ENCODE measurements at regions not wholly inside any gene's neighbourhood (a gene's known extent, or its start where the extent isn't known, plus 50 kb on each side); places are given as distances from the start of the nearest gene placed in this dataset.
"Not testable (repeated sequence)": the region's sequence is repeated elsewhere in the genome, so short reads cannot be mapped to it uniquely, and the experiment has no call there.

DNA sequence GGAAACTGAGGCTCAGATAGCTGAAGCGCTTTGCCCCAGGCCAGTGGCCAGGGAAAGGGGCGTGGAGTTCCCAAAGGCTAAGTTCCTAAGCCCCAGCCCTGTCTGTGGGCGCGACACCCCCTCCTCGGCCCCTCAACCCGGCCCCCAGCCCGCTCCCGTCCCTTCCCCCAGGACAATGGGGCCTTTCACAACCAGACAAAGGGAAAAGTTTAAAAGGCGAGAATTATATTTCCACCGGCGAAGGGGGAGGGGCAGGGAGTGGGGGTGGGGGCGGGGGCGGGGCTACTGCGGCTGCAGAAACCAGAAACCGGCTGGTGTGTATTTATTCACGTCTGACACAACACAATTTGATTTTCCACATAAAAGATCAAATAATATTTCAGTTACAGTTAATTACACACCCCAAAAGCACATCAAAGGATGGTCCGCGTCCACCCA is 192.1 kb downstream of the MN1 start:
- Mint-ChIP-seq H3K27me3 (peaks cover 32% of the 10 kb centered on the region), H3K27ac (no peak overlapping the region), H3K9me3 (no peaks in the 10 kb centered on the region), H3K4me3 (no peak overlapping the region), H3K4me1 (ENCODE audit: low read depth) (no peaks in the 10 kb centered on the region), H3K36me3 (ENCODE audit: low read depth) (no peaks in the 10 kb centered on the region)
- DNase-seq, result no peak

DNA sequence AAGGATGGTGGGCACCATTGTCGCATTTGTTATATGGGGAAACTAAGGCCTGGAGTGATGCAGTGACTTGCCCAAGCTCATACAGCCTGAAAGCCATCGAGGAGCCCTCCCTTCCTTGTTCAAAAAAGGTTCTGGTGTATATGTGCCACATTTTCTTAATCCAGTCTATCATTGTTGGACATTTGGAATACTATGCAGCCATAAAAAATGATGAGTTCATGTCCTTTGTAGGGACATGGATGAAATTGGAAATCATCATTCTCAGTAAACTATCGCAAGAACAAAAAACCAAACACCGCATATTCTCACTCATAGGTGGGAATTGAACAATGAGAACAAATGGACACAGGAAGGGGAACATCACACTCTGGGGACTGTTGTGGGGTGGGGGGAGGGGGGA is 191.4 kb downstream of the MN1 start:
- H3K4me3 Mint-ChIP-seq; H3K36me3 Mint-ChIP-seq (ENCODE audit: low read depth); H3K4me1 Mint-ChIP-seq (ENCODE audit: low read depth); DNase-seq; H3K27ac Mint-ChIP-seq; H3K9me3 Mint-ChIP-seq: not testable (repeated sequence)
- H3K27me3 Mint-ChIP-seq, result peaks cover 37% of the 10 kb centered on the region

DNA sequence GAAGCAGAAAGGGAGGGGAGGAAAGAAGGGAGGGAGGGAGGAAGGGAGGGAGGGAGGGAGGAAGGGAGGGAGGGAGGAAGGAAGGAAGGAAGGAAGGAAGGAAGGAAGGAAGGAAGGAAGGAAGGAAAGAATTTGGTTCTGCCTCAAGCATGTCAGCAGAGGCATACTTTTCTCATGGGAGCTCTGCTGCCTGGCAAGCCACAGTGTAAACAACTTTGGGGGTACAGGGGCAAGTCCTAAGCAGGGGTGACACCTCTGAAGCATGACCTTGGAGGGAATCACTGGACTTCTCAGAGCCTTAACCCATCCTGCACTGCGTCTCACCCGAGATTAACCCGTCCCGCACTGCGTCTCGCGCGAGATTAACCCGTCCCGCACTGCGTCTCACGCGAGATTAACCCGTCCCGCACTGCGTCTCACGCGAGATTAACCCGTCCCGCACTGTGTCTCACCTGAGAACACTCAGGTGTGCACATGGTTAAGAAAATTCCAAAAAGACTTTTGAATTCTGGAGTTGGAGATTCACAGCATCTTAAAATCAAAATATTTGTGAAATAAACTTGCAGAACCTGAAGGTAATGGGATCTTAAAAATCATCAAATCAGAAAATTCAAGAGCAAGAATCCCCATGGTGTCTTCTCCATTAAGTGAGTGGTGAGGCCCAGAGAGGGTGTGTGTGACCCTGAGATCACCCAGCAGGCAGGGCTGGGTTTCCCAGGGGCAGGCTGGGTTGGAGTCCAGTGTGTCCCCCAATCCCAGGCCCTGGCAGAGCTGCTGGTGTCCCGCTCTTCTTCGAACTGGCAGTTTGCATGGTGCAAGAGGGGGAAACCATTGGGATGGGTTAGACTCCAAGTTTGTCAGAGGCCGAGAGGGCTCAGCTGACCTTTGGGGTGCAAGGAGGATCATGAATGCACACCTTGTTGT is 190.4 kb downstream of the MN1 start:
- Mint-ChIP-seq H3K27me3 (peaks cover 47% of the 10 kb centered on the region), H3K9me3 (no peaks in the 10 kb centered on the region), H3K4me1 (ENCODE audit: low read depth) (no peaks in the 10 kb centered on the region)

DNA sequence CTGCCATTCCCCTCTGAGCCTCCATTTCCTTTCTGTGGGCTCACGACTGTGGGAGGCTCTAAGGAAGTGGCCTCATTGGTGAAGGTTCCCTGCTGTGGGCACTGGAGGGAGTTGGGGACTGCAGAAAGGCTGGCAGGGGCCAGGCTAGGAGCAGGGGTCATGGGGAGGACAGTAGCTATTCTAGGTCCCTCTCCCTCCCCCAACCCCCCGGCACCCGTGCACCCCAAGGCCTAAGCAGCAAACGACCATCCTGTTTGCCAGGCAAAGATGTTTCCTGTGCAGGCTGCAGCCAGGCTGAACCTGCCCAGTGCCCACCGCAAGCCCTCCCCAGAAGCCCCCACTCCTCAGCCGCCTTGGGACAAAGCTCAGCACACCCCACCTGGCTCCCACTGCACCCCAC is 189.4 kb downstream of the MN1 start:
- no peak overlapping the region for H3K27ac Mint-ChIP-seq
- DNase-seq, result no peak
- H3K27me3 Mint-ChIP-seq, result peaks cover 48% of the 10 kb centered on the region
- H3K4me1 Mint-ChIP-seq (ENCODE audit: low read depth), result no peaks in the 10 kb centered on the region
- H3K36me3 Mint-ChIP-seq (ENCODE audit: low read depth), result no peaks in the 10 kb centered on the region
- no peaks in the 10 kb centered on the region for H3K9me3 Mint-ChIP-seq
- H3K4me3 Mint-ChIP-seq, result no peak overlapping the region

More for the DNA sequence above, 190.4 kb downstream of the MN1 start:
- Mint-ChIP-seq H3K27ac (no peak overlapping the region), H3K36me3 (ENCODE audit: low read depth) (no peaks in the 10 kb centered on the region), H3K4me3 (no peak overlapping the region)
- no peak for DNase-seq

DNA sequence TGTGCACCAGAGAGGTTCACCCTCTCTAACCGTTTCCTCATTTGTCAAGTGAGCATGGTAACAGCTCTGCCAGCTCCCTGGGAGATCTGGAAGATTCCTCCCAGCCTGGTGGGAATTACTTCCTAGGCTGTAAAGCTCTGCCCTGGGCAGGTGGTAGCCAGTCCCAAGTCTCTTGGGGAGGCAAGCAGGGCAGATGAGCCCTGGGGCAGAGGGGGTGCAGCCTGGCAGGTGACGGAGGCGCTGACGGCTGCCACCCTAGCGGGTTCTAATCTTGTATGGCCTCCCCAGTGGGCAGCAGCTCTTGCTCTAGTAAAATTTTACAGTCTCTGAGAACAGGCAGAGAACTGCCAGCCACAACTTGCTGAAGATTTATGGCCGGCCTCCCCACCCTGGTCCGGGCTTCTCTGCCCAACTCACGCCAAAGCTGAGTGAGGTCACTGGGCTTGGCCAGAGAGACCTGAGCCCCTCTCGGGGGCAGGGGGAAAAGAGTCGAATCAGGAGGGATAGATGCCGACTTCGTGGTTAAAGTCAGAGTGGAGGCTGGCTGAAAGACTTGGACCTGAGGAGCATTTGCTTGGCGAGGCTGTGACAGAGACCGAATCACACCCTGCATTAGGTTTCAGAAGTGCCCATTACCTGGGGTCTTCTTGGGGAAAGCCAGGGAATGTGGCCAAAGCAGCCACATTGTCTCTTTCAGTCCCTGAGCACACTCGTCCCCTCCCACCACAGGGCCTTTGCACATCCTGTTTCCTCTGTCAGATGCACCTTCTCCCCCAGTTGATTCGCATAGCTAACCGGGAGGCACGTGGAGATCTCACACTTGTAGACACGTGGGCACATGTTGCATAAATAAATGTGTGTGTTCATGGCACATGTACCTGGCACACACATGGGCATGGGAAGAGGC is 188.2 kb downstream of the MN1 start:
- Mint-ChIP-seq H3K9me3 (no peaks in the 10 kb centered on the region), H3K4me1 (ENCODE audit: low read depth) (no peaks in the 10 kb centered on the region)
- DNase-seq, result no peak

DNA sequence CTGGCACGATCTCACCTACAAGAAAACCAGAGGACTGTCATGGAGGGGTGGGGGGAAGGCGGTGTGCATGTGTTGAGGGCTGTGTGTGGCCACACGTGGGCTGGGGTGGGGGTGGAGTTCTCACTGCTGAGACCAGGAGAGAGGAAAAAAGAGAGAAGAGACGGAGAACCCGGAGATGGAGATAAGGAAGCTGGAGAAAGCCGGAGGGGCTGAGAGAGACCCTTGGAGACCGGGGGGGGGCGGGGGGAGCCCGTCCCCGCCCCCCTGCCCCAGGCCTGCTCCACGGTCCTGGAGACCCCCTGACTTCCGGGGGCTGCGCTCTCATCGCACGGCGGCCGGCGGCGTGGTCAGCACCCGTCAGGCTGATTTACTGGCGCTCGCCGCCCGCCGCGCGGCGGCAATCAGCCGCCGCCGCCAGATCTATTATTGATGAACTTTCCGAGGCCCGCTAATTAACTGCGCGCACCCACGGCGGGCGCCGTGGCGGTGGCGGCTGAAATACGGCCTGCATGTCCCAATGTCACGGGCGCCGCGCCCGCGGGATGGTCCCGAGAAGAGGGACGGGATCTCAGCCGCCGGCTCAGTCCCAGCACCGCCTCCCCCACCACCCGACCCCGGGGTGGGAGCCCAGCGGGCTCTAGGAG is 187.4 kb downstream of the MN1 start:
- no peaks in the 10 kb centered on the region for H3K9me3 Mint-ChIP-seq
- no peaks in the 10 kb centered on the region for H3K36me3 Mint-ChIP-seq (ENCODE audit: low read depth)
- H3K27ac Mint-ChIP-seq, result no peak overlapping the region
- no peak for DNase-seq
- peaks cover 44% of the 10 kb centered on the region for H3K27me3 Mint-ChIP-seq
- no peak overlapping the region for H3K4me3 Mint-ChIP-seq
- H3K4me1 Mint-ChIP-seq (ENCODE audit: low read depth), result no peaks in the 10 kb centered on the region

More for the DNA sequence above, 188.2 kb downstream of the MN1 start:
- no peak overlapping the region for H3K4me3 Mint-ChIP-seq
- H3K27ac Mint-ChIP-seq, result no peak overlapping the region
- H3K36me3 Mint-ChIP-seq (ENCODE audit: low read depth), result no peaks in the 10 kb centered on the region
- H3K27me3 Mint-ChIP-seq, result peaks cover 45% of the 10 kb centered on the region

DNA sequence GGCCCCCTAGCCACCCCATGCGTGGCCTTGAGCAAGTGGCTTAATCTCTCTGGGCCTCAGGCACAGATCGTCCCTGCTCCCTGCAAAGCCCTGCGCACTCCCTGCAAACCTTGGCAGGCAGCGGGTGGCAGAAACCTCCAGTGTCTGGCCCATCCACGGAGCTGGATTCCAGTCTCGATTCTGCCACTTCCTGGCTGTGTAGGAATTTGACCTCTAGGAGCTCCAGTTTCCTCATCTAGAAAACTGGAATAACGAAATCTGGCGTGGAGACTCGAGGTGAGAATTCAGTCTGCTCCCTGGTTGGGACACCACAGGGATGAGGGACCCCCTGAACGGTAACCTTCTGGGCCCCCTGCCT is 186.9 kb downstream of the MN1 start:
- H3K4me1 Mint-ChIP-seq (ENCODE audit: low read depth), result no peaks in the 10 kb centered on the region
- DNase-seq, result no peak
- H3K4me3 Mint-ChIP-seq, result no peak overlapping the region
- H3K27me3 Mint-ChIP-seq, result peaks cover 44% of the 10 kb centered on the region
- no peak overlapping the region for H3K27ac Mint-ChIP-seq
- no peaks in the 10 kb centered on the region for H3K36me3 Mint-ChIP-seq (ENCODE audit: low read depth)
- no peaks in the 10 kb centered on the region for H3K9me3 Mint-ChIP-seq

DNA sequence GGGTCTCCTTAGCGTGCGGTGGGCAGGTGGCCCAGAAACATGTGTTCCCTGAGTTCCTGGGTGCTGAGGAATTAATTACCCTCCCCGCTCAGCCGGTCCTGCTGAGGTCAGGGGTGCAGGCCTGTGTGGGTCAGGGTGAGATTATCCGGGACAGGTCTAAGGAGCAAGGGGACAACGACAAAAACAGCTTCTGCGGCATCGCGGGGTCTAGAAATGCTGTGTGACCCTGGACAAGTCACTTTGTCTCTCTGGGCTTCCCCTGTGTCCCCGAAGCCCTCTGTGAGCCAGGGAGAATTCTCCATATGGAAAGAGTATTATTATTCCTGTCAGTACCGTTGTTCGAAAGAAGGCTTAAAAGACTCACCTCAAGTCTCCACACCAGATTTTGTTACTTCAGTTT is 186.1 kb downstream of the MN1 start:
- Mint-ChIP-seq H3K27me3 (peaks cover 44% of the 10 kb centered on the region), H3K9me3 (no peaks in the 10 kb centered on the region), H3K36me3 (ENCODE audit: low read depth) (no peaks in the 10 kb centered on the region), H3K27ac (no peak overlapping the region), H3K4me1 (ENCODE audit: low read depth) (no peaks in the 10 kb centered on the region), H3K4me3 (no peak overlapping the region)
- no peak for DNase-seq

DNA sequence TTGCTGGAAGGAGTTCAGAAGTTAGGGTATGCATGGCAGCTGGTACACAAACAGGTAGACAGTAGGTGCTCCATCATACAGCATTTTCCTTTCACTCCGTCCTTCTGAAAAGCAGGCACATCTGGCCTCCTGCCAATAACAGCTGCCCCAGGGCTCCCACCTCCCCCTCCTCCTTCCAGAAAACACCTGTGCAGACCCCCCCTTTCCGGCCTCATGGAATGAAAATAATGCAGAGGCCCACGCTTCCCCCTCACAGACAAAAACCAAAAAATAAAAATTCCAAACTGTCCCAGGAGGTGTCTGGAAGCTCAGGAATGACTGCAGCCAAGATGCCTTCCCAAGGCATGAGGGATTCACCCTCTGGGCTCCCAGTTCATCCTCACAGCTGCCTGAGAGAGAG is 185.5 kb downstream of the MN1 start:
- H3K9me3 Mint-ChIP-seq, result no peaks in the 10 kb centered on the region
- DNase-seq, result no peak
- peaks cover 44% of the 10 kb centered on the region for H3K27me3 Mint-ChIP-seq
- H3K4me1 Mint-ChIP-seq (ENCODE audit: low read depth), result no peaks in the 10 kb centered on the region
- no peak overlapping the region for H3K27ac Mint-ChIP-seq
- H3K36me3 Mint-ChIP-seq (ENCODE audit: low read depth), result no peaks in the 10 kb centered on the region
- H3K4me3 Mint-ChIP-seq, result no peak overlapping the region

DNA sequence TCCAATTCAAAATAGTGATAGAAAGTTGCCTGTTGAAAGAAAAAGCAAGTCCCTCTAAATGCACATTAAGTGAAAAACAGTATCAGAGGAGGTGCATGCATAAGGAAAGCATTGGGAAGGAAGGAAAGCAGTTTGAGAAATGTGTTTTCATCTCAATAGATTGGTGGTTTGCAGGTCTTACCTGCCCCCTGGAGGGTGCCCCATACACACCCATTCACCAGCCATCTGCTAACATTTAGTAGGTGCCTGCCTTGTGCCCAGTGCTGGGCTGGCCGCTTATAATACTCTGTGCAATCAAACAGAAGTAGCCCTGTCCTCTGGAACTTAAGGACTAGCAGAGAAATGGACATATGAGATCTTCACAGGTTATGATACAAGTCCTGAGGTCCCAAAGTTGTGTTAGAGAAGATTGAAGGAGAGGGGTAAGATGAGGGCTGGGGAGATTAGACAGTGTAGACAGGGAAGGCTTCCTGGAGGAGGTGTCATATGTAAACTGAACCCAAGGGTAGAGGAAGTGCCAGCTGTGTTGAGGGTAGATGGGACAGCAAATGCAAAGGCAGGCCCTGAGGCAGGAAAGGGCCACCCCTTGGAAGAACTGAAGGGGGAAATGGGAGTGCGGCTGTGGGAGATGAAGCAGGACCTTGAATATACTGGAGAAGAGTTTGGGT is 184.2 kb downstream of the MN1 start:
- Mint-ChIP-seq H3K36me3 (ENCODE audit: low read depth) (no peaks in the 10 kb centered on the region), H3K4me3 (no peak overlapping the region), H3K27ac (no peak overlapping the region), H3K4me1 (ENCODE audit: low read depth) (no peaks in the 10 kb centered on the region), H3K9me3 (no peaks in the 10 kb centered on the region), H3K27me3 (peaks cover 33% of the 10 kb centered on the region)
- DNase-seq, result no peak

DNA sequence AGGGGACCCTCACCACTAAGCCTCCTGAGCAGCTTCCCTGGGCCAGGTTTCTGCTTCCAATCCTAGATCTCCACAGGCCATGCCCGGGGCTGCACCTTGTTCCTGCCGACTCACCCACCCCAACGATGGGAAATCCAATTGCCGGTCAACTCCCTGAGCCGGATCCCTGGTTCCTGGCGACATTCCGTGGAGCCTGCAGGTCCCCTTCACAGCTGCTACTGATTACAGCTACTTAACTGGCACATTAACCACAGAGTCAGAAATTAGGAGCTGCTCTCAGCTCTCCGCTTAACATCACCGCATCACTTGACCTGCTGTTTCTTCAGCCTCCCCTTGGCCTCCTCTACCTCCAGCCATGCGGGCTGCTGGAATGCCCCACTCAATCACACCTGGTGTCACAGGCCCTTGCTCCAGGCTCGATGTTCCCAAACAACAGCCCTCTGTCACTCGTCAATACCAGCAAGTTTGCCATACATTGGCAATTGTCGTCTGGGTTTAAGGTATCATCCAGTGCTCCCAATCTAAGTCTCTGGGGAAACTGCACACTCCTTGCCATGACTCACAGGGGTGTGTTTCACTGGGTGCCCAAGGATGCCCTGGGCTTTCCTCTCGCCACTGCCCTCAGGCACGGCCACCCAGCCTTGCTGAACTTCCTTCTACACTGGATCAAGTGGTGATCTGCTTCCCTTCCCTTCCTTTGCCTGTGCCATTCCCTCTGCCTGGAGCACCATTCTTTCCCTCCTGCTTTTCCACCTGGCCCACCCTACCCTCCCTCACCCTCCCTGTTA is 181.0 kb downstream of the MN1 start:
- no peaks in the 10 kb centered on the region for H3K9me3 Mint-ChIP-seq
- H3K4me1 Mint-ChIP-seq (ENCODE audit: low read depth), result no peaks in the 10 kb centered on the region
- no peak overlapping the region for H3K27ac Mint-ChIP-seq
- no peak overlapping the region for H3K4me3 Mint-ChIP-seq
- H3K36me3 Mint-ChIP-seq (ENCODE audit: low read depth), result no peaks in the 10 kb centered on the region
- DNase-seq, result no peak
- H3K27me3 Mint-ChIP-seq, result peaks cover 7% of the 10 kb centered on the region

DNA sequence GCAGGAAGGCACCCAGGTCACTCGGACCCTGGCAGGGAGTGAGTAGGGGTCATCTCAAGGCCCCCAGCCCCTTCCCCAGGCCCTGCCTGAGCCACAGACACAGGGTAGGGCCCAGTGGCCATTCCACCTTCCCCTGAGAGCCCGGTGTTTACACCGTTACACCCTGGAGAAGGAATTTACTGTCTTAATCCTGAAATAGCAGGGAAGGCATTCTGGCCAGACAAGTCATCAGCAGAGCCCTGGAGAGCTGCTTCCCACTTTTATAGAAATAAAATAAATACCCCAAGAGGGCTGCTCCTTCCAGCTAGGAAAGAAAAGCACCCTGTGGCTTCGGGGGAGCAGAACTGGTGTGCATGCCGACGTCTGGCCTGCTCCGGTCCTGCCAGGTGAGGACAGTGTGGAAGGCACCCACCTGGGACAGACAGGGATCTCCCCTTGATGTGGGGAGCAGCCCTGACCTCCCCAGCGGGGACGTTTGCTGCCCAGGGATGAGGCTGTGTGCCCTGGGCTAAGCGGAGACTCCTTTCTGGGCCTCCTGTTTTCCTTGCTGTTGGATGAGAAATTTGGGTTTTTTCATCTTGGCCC is 180.0 kb downstream of the MN1 start:
- no peaks in the 10 kb centered on the region for H3K4me1 Mint-ChIP-seq (ENCODE audit: low read depth)
- no peaks in the 10 kb centered on the region for H3K27me3 Mint-ChIP-seq
- no peak overlapping the region for H3K27ac Mint-ChIP-seq
- H3K9me3 Mint-ChIP-seq, result no peaks in the 10 kb centered on the region
- no peaks in the 10 kb centered on the region for H3K36me3 Mint-ChIP-seq (ENCODE audit: low read depth)
- DNase-seq, result no peak
- H3K4me3 Mint-ChIP-seq, result no peak overlapping the region

DNA sequence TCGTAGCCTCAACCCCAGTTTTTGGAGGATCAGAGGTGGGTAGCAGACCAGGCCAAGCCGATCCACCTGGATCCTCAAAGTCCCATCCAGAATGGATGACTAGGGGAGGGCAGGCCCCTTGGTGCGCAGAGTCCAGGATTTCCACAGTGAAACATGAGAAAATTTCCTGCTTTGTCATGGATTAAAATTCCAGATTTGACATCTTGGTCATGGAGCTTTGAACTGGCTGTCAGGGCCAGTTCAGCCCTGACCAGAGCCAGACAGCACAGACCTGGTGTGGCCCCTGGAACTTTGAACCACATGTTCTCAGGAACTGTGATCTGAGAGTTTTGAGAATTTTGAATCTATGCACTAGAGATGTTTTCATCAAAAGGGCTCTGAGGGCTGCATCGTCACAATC is 177.5 kb downstream of the MN1 start:
- no peaks in the 10 kb centered on the region for H3K36me3 Mint-ChIP-seq (ENCODE audit: low read depth)
- no peaks in the 10 kb centered on the region for H3K9me3 Mint-ChIP-seq
- no peaks in the 10 kb centered on the region for H3K27me3 Mint-ChIP-seq
- H3K4me3 Mint-ChIP-seq, result no peak overlapping the region
- no peak overlapping the region for H3K27ac Mint-ChIP-seq
- no peak for DNase-seq
- no peaks in the 10 kb centered on the region for H3K4me1 Mint-ChIP-seq (ENCODE audit: low read depth)
